ENCODE measurements at regions not wholly inside any gene's neighbourhood (a gene's known extent, or its start where the extent isn't known, plus 50 kb on each side); places are given as distances from the start of the nearest gene placed in this dataset.

- TF ChIP-seq, protein P1, sequence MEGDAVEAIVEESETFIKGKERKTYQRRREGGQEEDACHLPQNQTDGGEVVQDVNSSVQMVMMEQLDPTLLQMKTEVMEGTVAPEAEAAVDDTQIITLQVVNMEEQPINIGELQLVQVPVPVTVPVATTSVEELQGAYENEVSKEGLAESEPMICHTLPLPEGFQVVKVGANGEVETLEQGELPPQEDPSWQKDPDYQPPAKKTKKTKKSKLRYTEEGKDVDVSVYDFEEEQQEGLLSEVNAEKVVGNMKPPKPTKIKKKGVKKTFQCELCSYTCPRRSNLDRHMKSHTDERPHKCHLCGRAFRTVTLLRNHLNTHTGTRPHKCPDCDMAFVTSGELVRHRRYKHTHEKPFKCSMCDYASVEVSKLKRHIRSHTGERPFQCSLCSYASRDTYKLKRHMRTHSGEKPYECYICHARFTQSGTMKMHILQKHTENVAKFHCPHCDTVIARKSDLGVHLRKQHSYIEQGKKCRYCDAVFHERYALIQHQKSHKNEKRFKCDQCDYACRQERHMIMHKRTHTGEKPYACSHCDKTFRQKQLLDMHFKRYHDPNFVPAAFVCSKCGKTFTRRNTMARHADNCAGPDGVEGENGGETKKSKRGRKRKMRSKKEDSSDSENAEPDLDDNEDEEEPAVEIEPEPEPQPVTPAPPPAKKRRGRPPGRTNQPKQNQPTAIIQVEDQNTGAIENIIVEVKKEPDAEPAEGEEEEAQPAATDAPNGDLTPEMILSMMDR (conservative IDR thresholded peaks at IDR 0.05; ENCODE audit: low read length), result no peak
- no peak for TF ChIP-seq EZH2phosphoT487 (IDR thresholded peaks at IDR 0.05; ENCODE audit: borderline replicate concordance)
Measured at GRCh38 chr9:86836797-86837196, 110.5 kb downstream of the GAS1 start.

Measured in Loucy (cell line).